GM13977 (cell line): ENCODE measurements at regions not wholly inside any gene's neighbourhood (a gene's known extent, or its start where the extent isn't known, plus 50 kb on each side); places are given as distances from the start of the nearest gene placed in this dataset.

Source experiments
- DNase-seq: peaks from one replicate; pipeline ENCODE4 v3.0.0; 2012; ENCODE audit warnings: low spot score
- in situ Hi-C: fragments of 300-500 bp; cut with MboI; formaldehyde crosslinking; loops from one replicate; pipeline ENCODE4 v1.12.0; 2022; ENCODE audit warnings: low sequenced_read_pairs, low pct_unique_long_range_greater_than_20kb, mixed read lengths, inconsistent platforms; ENCODE audit not compliant: unreplicated experiment
- TF ChIP-seq, protein P1 (sequence below): IDR thresholded peaks from 2 replicates; pipeline ENCODE4 v1.5.1; 2012; ENCODE audit warnings: mild to moderate bottlenecking, control low read depth; ENCODE audit not compliant: insufficient read depth; ENCODE audit errors: extremely low read depth, missing control alignments

DNA sequence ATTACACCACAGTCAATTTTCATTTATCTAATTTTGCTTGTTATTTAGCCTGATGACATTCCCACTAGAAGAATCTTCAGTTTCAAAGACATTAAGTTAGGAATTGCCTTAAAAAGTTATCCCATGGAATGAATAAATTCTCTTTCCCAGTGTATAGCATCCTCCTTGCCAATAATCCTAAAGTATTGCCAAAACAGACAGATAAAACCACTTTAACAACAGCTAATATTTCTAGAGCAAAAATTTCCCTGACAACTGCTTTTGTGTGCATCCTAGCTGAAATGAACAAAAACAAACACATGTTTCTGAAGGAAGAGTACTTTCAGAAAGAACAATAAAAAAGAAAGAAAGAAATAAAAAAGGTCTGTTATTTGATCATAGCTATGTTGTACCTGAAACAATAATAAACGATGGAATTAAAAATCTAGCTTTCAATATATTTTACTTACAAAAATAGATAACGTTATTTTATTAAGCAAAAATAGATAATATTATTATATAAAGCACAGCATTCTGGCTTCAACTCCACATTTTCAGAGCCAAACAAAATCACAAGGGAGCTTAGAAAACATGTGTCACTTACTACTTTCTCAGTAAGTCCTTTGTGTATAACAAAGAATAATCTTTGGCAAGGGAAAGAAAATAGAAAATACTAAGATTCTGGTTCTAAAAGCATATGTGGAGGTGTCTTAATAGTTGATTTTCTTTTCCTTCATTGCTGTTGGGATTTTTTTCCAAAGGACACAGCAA lies 939.0 kb upstream of the CRIM1 start:
- in situ Hi-C loops: no loop called here
- DNase-seq: no peak
- TF ChIP-seq, protein P1, sequence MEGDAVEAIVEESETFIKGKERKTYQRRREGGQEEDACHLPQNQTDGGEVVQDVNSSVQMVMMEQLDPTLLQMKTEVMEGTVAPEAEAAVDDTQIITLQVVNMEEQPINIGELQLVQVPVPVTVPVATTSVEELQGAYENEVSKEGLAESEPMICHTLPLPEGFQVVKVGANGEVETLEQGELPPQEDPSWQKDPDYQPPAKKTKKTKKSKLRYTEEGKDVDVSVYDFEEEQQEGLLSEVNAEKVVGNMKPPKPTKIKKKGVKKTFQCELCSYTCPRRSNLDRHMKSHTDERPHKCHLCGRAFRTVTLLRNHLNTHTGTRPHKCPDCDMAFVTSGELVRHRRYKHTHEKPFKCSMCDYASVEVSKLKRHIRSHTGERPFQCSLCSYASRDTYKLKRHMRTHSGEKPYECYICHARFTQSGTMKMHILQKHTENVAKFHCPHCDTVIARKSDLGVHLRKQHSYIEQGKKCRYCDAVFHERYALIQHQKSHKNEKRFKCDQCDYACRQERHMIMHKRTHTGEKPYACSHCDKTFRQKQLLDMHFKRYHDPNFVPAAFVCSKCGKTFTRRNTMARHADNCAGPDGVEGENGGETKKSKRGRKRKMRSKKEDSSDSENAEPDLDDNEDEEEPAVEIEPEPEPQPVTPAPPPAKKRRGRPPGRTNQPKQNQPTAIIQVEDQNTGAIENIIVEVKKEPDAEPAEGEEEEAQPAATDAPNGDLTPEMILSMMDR: no peak

DNA sequence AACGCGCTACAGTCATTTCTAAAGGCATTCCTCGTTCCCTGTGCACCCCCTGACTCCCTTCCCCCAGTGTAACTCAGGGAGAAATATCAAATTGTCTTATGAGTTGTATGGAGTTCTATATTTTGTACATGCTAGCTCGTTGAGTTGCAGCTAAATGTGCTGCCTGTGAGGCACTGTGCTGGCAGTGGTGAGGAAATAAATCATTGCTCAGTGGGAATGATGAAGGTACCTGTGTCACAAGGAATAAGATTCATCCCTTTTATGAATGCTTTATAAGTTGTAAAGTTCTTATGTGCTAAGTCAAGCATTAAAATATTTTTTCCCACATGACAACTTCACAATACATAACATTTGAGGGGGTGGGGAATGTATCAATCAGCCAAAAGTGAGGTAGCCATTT lies 939.6 kb upstream of the CRIM1 start:
- in situ Hi-C loops: no loop called here
- TF ChIP-seq, protein P1: no peak
- no peak for DNase-seq

DNA sequence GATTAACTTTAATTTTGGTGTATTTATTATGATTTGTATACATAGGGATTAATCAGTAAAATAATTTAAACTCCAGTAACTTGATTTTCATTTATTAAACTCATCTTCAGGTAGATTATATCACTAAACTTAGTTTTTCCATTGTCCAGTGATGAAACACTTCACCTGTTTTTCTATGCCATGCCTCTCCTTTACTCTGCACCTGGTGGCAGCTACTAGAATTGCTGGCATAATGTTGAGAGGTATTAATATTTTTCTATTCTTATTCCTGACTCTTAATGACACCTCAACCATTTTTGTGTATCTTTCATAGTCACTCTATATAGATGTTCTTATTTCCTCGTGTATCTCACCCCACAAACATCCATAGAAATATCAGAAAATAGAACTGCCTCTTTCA lies 940.3 kb upstream of the CRIM1 start:
- in situ Hi-C loops: no loop called here
- TF ChIP-seq, protein P1: no peak
- DNase-seq: no peak

DNA sequence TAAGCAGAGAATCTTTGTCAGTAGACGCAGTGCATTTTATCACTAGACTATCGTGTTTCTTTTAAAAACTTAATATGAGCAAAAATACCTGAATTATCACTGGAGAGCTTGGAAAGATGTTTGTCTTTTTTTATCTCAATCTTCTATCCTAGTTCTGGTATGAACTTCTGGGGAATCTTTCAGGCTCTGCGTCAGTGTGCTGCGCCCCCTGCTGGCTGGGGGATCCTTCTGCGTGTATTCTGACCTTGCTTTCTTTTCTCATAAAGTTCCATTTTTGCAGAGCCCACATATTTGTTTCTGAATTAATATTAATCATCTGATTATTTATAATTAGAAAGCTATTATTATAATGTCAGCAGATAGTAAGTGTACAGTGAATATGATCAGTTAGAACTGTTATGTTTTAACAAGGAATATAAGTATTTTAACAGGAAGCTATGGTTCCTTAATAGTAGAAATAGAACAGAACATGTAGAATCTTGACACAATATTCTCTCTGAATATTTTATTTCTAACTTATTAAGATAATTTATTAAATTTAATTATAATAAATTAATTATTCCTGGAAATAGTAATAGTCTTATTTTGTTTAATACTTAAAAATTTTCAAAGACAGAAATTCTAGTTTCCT lies 945.0 kb upstream of the CRIM1 start:
- TF ChIP-seq, protein P1: peak; percentile 89
- in situ Hi-C loops: no loop called here
- no peak for DNase-seq

GRCh38 chr2:35409762-35410161 lies 945.8 kb upstream of the CRIM1 start:
- in situ Hi-C loops: no loop called here
- no peak for DNase-seq
- TF ChIP-seq, protein P1: no peak

DNA sequence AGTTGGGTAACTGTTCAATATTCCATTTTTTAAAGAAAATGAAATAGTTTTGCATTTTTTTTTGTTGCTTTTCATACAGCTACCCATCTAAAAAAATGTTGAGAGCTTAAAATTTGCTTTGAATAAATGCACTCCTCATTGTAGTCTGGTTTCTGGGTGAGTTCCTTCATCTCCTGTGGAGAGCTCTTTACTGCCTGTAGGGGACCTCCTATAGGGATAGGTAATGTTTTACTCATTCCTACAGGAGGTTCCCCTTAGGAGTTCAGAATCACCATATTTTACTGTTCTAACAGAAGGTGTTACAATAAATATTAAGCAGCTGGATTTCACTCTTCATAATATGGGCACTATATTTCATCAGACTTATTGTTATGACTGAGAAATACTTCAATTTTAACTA lies 947.3 kb upstream of the CRIM1 start:
- in situ Hi-C loops: no loop called here
- DNase-seq: no peak
- TF ChIP-seq, protein P1: no peak
